Keratinocyte (primary cell): ENCODE measurements at regions not wholly inside any gene's neighbourhood (a gene's known extent, or its start where the extent isn't known, plus 50 kb on each side); places are given as distances from the start of the nearest gene placed in this dataset.

Experiments used
- DNase-seq: peaks from one replicate; pipeline ENCODE4 v3.0.0-alpha.2; 2011; ENCODE audit warnings: low read depth, missing footprints, low spot score
- FAIRE-seq: peaks from 2 replicates; lab custom pipeline; 2011; peaks lifted over from hg19 to GRCh38; lab: Jason Lieb, UNC
- H2AFZ ChIP-seq: 2 replicates; pipeline ENCODE4 v1.6.0; 2012; ENCODE audit warnings: low read length, control low read depth, inconsistent platforms; ENCODE audit not compliant: control insufficient read depth
- H3K27ac ChIP-seq: 2 replicates; pipeline ENCODE4 v1.5.1; 2011; ENCODE audit warnings: low read length; ENCODE audit not compliant: control insufficient read depth, insufficient read depth
- H3K27me3 ChIP-seq: 3 replicates; pipeline ENCODE4 v1.6.0; 2011; ENCODE audit warnings: low read length; ENCODE audit not compliant: control insufficient read depth, insufficient read depth; ENCODE audit errors: extremely low read depth
- H3K36me3 ChIP-seq, 2 experiments: 2 replicates in 1 of 2; 3 replicates in 1 of 2; pipeline ENCODE4 v1.5.1; 2011; ENCODE audit warnings: low read length in 2 of 2, mild to moderate bottlenecking in 1 of 2; ENCODE audit not compliant: control insufficient read depth in 2 of 2, insufficient read depth in 2 of 2; ENCODE audit errors: extremely low read depth in 1 of 2
- H3K4me1 ChIP-seq: 3 replicates; pipeline ENCODE4 v1.5.1; 2011; ENCODE audit warnings: low read length; ENCODE audit not compliant: control insufficient read depth, insufficient read depth; ENCODE audit errors: extremely low read depth
- H3K4me2 ChIP-seq: 3 replicates; pipeline ENCODE4 v1.6.0; 2011; ENCODE audit warnings: low read depth, low read length; ENCODE audit not compliant: control insufficient read depth, insufficient read depth; ENCODE audit errors: extremely low read depth
- H3K4me3 ChIP-seq, 3 experiments: fragments of 200-600 bp in 1 of 3; sonication (generic) in 1 of 3; 2 replicates in 2 of 3; 3 replicates in 1 of 3; pipeline ENCODE4 v1.5.1; 2011 to 2016; ENCODE audit warnings: low read length in 3 of 3, mild to moderate bottlenecking in 3 of 3, control low read depth in 2 of 3, inconsistent platforms in 1 of 3, low read depth in 1 of 3, mixed read lengths in 1 of 3, mixed run types in 1 of 3, moderate library complexity in 1 of 3; ENCODE audit not compliant: control insufficient read depth in 2 of 3, insufficient read depth in 2 of 3; ENCODE audit errors: extremely low read depth in 1 of 3
- H3K79me2 ChIP-seq: 2 replicates; pipeline ENCODE4 v1.6.0; 2012; ENCODE audit warnings: low read length; ENCODE audit not compliant: control insufficient read depth, insufficient read depth
- H3K9ac ChIP-seq: 3 replicates; pipeline ENCODE4 v1.6.0; 2011; ENCODE audit warnings: low read length; ENCODE audit not compliant: control insufficient read depth, insufficient read depth; ENCODE audit errors: extremely low read depth
- H3K9me1 ChIP-seq: 3 replicates; pipeline ENCODE4 v1.6.0; 2011; ENCODE audit warnings: low read length; ENCODE audit not compliant: control insufficient read depth, insufficient read depth; ENCODE audit errors: extremely low read depth
- H3K9me3 ChIP-seq: 2 replicates; pipeline ENCODE4 v1.5.1; 2012; ENCODE audit warnings: low read depth, low read length; ENCODE audit not compliant: control insufficient read depth
- H4K20me1 ChIP-seq: 3 replicates; pipeline ENCODE4 v1.6.0; 2011; ENCODE audit warnings: low read length; ENCODE audit not compliant: control insufficient read depth, insufficient read depth; ENCODE audit errors: extremely low read depth
- EZH2 ChIP-seq: IDR thresholded peaks from one replicate; pipeline ENCODE4 v1.6.1; 2012; ENCODE audit warnings: inconsistent platforms, mild to moderate bottlenecking, low read length, moderate library complexity
- dilution Hi-C: fragments of 300-500 bp; cut with MboI; formaldehyde crosslinking; loops from one replicate; pipeline ENCODE4 v1.7.0; 2020; ENCODE audit warnings: low sequenced_read_pairs; ENCODE audit not compliant: extremely low pct_ligation_motif_present
- TF ChIP-seq, protein P1 (sequence below), 3 experiments: IDR thresholded peaks in 1 of 3; conservative IDR thresholded peaks in 1 of 3; optimal IDR thresholded peaks in 1 of 3; 2 replicates in 2 of 3; 3 replicates in 1 of 3; pipeline versions ENCODE3 to v1.5.1; 2011; ENCODE audit warnings: low read length in 3 of 3, mild to moderate bottlenecking in 3 of 3, moderate library complexity in 2 of 3, control low read depth in 1 of 3, inconsistent platforms in 1 of 3; ENCODE audit not compliant: insufficient read depth in 2 of 3; ENCODE audit errors: extremely low read depth in 1 of 3

DNA sequence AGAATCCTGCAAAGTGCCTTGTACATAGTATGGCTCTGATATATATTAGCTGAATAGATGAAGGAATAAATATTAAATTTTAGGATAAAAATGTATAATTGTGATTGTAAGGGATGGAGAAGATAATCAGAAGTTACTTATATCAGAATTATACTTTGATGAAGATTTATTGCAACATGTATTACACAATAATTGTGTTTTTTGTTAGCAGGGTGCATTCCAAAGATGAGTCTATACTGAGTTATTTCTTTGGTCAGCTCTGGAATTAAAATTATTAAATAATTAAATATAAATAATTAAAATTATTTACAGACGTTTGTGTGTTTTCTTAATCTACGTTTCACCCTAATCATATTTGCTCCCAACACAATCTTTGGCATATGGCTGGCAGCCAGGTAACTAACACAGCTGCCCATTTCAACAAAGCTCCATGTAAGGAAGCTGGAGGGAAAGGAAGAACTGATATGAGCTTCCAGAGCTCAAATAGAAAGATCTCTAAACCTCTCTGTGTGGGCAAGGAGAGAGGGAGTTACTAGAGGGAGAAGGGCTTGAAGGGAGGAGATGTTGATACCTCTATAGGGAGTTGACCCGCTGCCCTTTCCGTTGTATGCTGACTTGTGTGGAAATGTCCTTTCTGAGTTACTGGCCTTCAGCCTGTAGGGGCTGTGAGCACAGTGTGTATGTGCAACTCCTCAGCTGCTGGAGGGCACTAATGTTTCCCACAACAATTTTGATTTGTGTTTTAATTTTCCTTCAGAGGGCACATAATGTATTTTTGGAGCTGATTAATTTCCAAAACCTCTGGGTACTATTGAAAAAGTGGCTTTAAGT, 403.4 kb downstream of the MAN2A1 start:
- no peaks in the 10 kb centered on the region for H3K27me3 ChIP-seq
- H3K9me1 ChIP-seq, result no peaks in the 10 kb centered on the region
- H4K20me1 ChIP-seq, result no peaks in the 10 kb centered on the region
- dilution Hi-C loops, result no loop called here
- no peak overlapping the region for H3K4me3 ChIP-seq
- H3K4me1 ChIP-seq, result peaks cover 10% of the 10 kb centered on the region
- no peak for DNase-seq
- H3K9me3 ChIP-seq, result no peaks in the 10 kb centered on the region
- no peak for FAIRE-seq
- H2AFZ ChIP-seq, result no peak overlapping the region
- H3K79me2 ChIP-seq, result no peaks in the 10 kb centered on the region
- H3K27ac ChIP-seq, result no peak overlapping the region
- no peak for TF ChIP-seq EZH2
- TF ChIP-seq, protein P1, sequence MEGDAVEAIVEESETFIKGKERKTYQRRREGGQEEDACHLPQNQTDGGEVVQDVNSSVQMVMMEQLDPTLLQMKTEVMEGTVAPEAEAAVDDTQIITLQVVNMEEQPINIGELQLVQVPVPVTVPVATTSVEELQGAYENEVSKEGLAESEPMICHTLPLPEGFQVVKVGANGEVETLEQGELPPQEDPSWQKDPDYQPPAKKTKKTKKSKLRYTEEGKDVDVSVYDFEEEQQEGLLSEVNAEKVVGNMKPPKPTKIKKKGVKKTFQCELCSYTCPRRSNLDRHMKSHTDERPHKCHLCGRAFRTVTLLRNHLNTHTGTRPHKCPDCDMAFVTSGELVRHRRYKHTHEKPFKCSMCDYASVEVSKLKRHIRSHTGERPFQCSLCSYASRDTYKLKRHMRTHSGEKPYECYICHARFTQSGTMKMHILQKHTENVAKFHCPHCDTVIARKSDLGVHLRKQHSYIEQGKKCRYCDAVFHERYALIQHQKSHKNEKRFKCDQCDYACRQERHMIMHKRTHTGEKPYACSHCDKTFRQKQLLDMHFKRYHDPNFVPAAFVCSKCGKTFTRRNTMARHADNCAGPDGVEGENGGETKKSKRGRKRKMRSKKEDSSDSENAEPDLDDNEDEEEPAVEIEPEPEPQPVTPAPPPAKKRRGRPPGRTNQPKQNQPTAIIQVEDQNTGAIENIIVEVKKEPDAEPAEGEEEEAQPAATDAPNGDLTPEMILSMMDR (optimal IDR thresholded peaks at IDR 0.05 in 1 of 3, IDR thresholded peaks at IDR 0.05 in 1 of 3, conservative IDR thresholded peaks at IDR 0.05 in 1 of 3; ENCODE audit: extremely low read depth in 1 of 3, insufficient read depth in 2 of 3, low read length in 3 of 3), result no peak
- no peak overlapping the region for H3K9ac ChIP-seq
- H3K4me2 ChIP-seq, result no peak overlapping the region
- no peaks in the 10 kb centered on the region for H3K36me3 ChIP-seq

DNA sequence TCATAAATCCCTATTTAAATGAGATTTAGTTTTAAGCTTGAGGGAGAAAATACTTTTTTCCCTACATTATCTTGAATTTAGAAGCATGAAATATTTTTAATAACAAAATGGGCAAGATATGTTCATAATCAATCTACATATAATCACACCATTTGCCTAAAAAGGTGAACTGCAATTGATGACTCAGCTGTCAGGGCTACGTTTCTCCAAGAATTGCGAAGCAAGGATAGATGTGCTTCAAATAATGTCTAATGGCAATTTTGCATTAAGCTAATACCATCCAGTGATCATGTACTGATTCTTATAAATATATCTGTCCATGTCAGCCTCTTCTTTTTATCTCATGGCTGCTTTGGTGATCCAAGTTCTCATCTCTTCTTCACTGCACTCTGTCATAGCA, 404.4 kb downstream of the MAN2A1 start:
- no peaks in the 10 kb centered on the region for H3K79me2 ChIP-seq
- no peak overlapping the region for H2AFZ ChIP-seq
- no peak overlapping the region for H3K9ac ChIP-seq
- H3K27me3 ChIP-seq, result no peaks in the 10 kb centered on the region
- H3K4me3 ChIP-seq, result no peak overlapping the region
- H3K9me1 ChIP-seq, result no peaks in the 10 kb centered on the region
- no peak overlapping the region for H3K27ac ChIP-seq
- DNase-seq (no peak), FAIRE-seq (no peak)
- peaks cover 3% of the 10 kb centered on the region for H3K4me1 ChIP-seq
- no peak overlapping the region for H3K4me2 ChIP-seq
- no peak for TF ChIP-seq EZH2
- TF ChIP-seq, protein P1 (optimal IDR thresholded peaks at IDR 0.05 in 1 of 3, IDR thresholded peaks at IDR 0.05 in 1 of 3, conservative IDR thresholded peaks at IDR 0.05 in 1 of 3; ENCODE audit: extremely low read depth in 1 of 3, insufficient read depth in 2 of 3, low read length in 3 of 3), result no peak
- H3K9me3 ChIP-seq, result no peaks in the 10 kb centered on the region
- dilution Hi-C loops, result no loop called here
- no peaks in the 10 kb centered on the region for H3K36me3 ChIP-seq
- no peaks in the 10 kb centered on the region for H4K20me1 ChIP-seq
